ENCODE measurements at regions not wholly inside any gene's neighbourhood (a gene's known extent, or its start where the extent isn't known, plus 50 kb on each side); places are given as distances from the start of the nearest gene placed in this dataset.

- DNase-seq (ENCODE audit: low read depth, low spot score): no peak
Observed at GRCh38 chr6:105966481-105966880, 119.7 kb upstream of the PRDM1 start.

- no peak for DNase-seq (ENCODE audit: low read depth, low spot score)
Observed at GRCh38 chr6:105964979-105965760, 121.0 kb upstream of the PRDM1 start.

GRCh38 chr6:105954148-105954547 is 132.0 kb upstream of the PRDM1 start:
- DNase-seq (ENCODE audit: low read depth, low spot score): no peak

- no peak for DNase-seq (ENCODE audit: low read depth, low spot score)
Observed at GRCh38 chr6:105952772-105953690, 133.1 kb upstream of the PRDM1 start.

GRCh38 chr6:105952326-105952725 is 133.8 kb upstream of the PRDM1 start:
- no peak for DNase-seq (ENCODE audit: low read depth, low spot score)

GRCh38 chr6:105951322-105951721 is 134.8 kb upstream of the PRDM1 start:
- DNase-seq (ENCODE audit: low read depth, low spot score): no peak

- no peak for DNase-seq (ENCODE audit: low read depth, low spot score)
Observed at GRCh38 chr6:105949869-105950268, 136.3 kb upstream of the PRDM1 start.

- no peak for DNase-seq (ENCODE audit: low read depth, low spot score)
Observed at GRCh38 chr6:105943514-105943913, 142.6 kb upstream of the PRDM1 start.

- no peak for DNase-seq (ENCODE audit: low read depth, low spot score)
Observed at GRCh38 chr6:105941621-105942412, 144.3 kb upstream of the PRDM1 start.

- no peak for DNase-seq (ENCODE audit: low read depth, low spot score)
Observed at GRCh38 chr6:105940990-105941389, 145.1 kb upstream of the PRDM1 start.

- no peak for DNase-seq (ENCODE audit: low read depth, low spot score)
Observed at GRCh38 chr6:105936972-105937371, 149.2 kb upstream of the PRDM1 start.

GRCh38 chr6:105935416-105935815 is 150.7 kb upstream of the PRDM1 start:
- no peak for DNase-seq (ENCODE audit: low read depth, low spot score)

GRCh38 chr6:105934708-105935107 is 151.4 kb upstream of the PRDM1 start:
- no peak for DNase-seq (ENCODE audit: low read depth, low spot score)

- DNase-seq (ENCODE audit: low read depth, low spot score): no peak
Observed at GRCh38 chr6:105932440-105932839, 153.7 kb upstream of the PRDM1 start.

- no peak for DNase-seq (ENCODE audit: low read depth, low spot score)
Observed at GRCh38 chr6:105929626-105930025, 156.5 kb upstream of the PRDM1 start.

GRCh38 chr6:105926318-105926717 is 159.8 kb upstream of the PRDM1 start:
- no peak for DNase-seq (ENCODE audit: low read depth, low spot score)

- no peak for DNase-seq (ENCODE audit: low read depth, low spot score)
Observed at GRCh38 chr6:105925706-105926105, 160.4 kb upstream of the PRDM1 start.

GRCh38 chr6:105921781-105922180 is 164.4 kb upstream of the PRDM1 start:
- DNase-seq (ENCODE audit: low read depth, low spot score): no peak

- DNase-seq (ENCODE audit: low read depth, low spot score): no peak
Observed at GRCh38 chr6:105920071-105920470, 166.1 kb upstream of the PRDM1 start.

- no peak for DNase-seq (ENCODE audit: low read depth, low spot score)
Observed at GRCh38 chr6:105917038-105917695, 169.0 kb upstream of the PRDM1 start.

- DNase-seq (ENCODE audit: low read depth, low spot score): no peak
Observed at GRCh38 chr6:105911106-105911629, 175.0 kb upstream of the PRDM1 start.
